ENCODE measurements at regions not wholly inside any gene's neighbourhood (a gene's known extent, or its start where the extent isn't known, plus 50 kb on each side); places are given as distances from the start of the nearest gene placed in this dataset.

- no peaks in the 10 kb centered on the region for H3K36me3 ChIP-seq (ENCODE audit: control insufficient read depth in 2 of 2, insufficient read depth in 1 of 2, low read length in 2 of 2)
- no peak for TF ChIP-seq ZNF777 (tag by site-specific recombination; IDR thresholded peaks at IDR 0.05; ENCODE audit: borderline replicate concordance)
- no peak for TF ChIP-seq ZEB2 (tag by site-specific recombination; IDR thresholded peaks at IDR 0.05)
- TF ChIP-seq HOXA7 (CRISPR knock-in tag; IDR thresholded peaks at IDR 0.05; ENCODE audit: borderline replicate concordance) = no peak
- no peak for TF ChIP-seq PRDM10 (tag by site-specific recombination; IDR thresholded peaks at IDR 0.05)
- no peak for TF ChIP-seq ZNF510 (tag by site-specific recombination; IDR thresholded peaks at IDR 0.05; ENCODE audit: insufficient replicate concordance)
- TF ChIP-seq ZNF473 (tag by site-specific recombination; IDR thresholded peaks at IDR 0.05) = no peak
- no peak for TF ChIP-seq ZNF639 (tag by site-specific recombination; IDR thresholded peaks at IDR 0.05)
- TF ChIP-seq ZNF544 (tag by site-specific recombination; IDR thresholded peaks at IDR 0.05) = no peak
- no peak for TF ChIP-seq ZNF704 (tag by site-specific recombination; IDR thresholded peaks at IDR 0.05)
- TF ChIP-seq ZNF48 (tag by site-specific recombination; IDR thresholded peaks at IDR 0.05) = no peak
- TF ChIP-seq ZNF610 (tag by site-specific recombination; IDR thresholded peaks at IDR 0.05; ENCODE audit: borderline replicate concordance) = no peak
- TF ChIP-seq PRDM2 (tag by site-specific recombination; IDR thresholded peaks at IDR 0.05; ENCODE audit: borderline replicate concordance) = no peak
- TF ChIP-seq ZNF2 (tag by site-specific recombination; IDR thresholded peaks at IDR 0.05) = no peak
- TF ChIP-seq, protein P1, sequence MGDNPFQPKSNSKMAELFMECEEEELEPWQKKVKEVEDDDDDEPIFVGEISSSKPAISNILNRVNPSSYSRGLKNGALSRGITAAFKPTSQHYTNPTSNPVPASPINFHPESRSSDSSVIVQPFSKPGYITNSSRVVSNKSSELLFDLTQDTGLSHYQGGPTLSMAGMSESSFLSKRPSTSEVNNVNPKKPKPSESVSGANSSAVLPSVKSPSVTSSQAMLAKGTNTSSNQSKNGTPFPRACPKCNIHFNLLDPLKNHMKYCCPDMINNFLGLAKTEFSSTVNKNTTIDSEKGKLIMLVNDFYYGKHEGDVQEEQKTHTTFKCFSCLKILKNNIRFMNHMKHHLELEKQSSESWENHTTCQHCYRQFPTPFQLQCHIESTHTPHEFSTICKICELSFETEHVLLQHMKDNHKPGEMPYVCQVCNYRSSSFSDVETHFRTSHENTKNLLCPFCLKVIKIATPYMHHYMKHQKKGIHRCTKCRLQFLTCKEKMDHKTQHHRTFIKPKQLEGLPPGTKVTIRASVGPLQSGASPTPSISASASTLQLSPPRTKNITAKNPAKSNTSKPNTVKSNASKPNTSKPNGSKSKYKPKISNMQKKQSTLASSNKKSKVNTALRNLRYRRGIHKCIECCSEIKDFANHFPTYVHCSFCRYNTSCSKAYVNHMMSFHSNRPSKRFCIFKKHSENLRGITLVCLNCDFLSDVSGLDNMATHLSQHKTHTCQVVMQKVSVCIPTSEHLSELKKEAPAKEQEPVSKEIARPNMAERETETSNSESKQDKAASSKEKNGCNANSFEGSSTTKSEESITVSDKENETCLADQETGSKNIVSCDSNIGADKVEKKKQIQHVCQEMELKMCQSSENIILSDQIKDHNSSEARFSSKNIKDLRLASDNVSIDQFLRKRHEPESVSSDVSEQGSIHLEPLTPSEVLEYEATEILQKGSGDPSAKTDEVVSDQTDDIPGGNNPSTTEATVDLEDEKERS (tag by site-specific recombination; IDR thresholded peaks at IDR 0.05) = no peak
- TF ChIP-seq, protein P2, sequence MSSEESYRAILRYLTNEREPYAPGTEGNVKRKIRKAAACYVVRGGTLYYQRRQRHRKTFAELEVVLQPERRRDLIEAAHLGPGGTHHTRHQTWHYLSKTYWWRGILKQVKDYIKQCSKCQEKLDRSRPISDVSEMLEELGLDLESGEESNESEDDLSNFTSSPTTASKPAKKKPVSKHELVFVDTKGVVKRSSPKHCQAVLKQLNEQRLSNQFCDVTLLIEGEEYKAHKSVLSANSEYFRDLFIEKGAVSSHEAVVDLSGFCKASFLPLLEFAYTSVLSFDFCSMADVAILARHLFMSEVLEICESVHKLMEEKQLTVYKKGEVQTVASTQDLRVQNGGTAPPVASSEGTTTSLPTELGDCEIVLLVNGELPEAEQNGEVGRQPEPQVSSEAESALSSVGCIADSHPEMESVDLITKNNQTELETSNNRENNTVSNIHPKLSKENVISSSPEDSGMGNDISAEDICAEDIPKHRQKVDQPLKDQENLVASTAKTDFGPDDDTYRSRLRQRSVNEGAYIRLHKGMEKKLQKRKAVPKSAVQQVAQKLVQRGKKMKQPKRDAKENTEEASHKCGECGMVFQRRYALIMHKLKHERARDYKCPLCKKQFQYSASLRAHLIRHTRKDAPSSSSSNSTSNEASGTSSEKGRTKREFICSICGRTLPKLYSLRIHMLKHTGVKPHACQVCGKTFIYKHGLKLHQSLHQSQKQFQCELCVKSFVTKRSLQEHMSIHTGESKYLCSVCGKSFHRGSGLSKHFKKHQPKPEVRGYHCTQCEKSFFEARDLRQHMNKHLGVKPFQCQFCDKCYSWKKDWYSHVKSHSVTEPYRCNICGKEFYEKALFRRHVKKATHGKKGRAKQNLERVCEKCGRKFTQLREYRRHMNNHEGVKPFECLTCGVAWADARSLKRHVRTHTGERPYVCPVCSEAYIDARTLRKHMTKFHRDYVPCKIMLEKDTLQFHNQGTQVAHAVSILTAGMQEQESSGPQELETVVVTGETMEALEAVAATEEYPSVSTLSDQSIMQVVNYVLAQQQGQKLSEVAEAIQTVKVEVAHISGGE (tag by site-specific recombination; conservative IDR thresholded peaks at IDR 0.05; ENCODE audit: low read depth) = no peak
- no peak for TF ChIP-seq ZNF707 (tag by site-specific recombination; IDR thresholded peaks at IDR 0.05)
- TF ChIP-seq WT1 (tag by site-specific recombination; IDR thresholded peaks at IDR 0.05) = no peak
- H3K4me3 ChIP-seq (ENCODE audit: low read depth, low read length) = no peak overlapping the region
- CTCF ChIA-PET = interaction anchor here (0.6 kb wide), 1 partner anchor 173 kb away, joined by 3 read pairs; no protein-coding TSS in a partner anchor
- H3K9me3 ChIP-seq (ENCODE audit: control insufficient read depth, insufficient read depth, low read depth, low read length) = no peaks in the 10 kb centered on the region
- POLR2A ChIA-PET = no interaction called here
- no peaks in the 10 kb centered on the region for H3K4me1 ChIP-seq (ENCODE audit: control insufficient read depth, insufficient read depth, low read length)
- H3K27ac ChIP-seq (ENCODE audit: extremely low read depth, low read depth, low read length) = no peak overlapping the region
These were observed 177.1 kb downstream of the RNF144A start for GRCh38 chr2:7094231-7094741.
